HG02981 (cell line): ENCODE measurements at regions not wholly inside any gene's neighbourhood (a gene's known extent, or its start where the extent isn't known, plus 50 kb on each side); places are given as distances from the start of the nearest gene placed in this dataset.

Experiments used
- ATAC-seq: cut with Tn5 transposase; IDR thresholded peaks from one replicate; pipeline ENCODE4 v1.9.1; 2021; ENCODE audit warnings: mild to moderate bottlenecking, moderate library complexity; ENCODE audit not compliant: unreplicated experiment

DNA sequence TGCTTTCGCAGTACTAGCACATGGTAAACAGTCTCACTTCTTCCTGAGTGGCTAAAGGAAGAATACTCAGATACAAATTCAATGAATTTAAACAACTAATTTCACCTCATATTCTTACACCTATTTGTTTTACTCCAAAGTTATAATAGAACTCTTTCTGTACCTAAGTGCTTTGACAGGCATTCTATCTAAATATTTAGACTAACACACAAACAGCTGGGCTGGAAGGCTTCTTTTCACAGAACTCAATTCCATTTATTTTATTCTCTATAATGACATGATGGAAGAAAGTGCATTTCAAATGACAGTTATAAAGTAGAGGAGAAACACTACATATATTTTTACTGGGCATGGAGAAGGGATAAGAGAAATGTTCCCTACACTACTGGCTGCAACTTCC lies 384.9 kb upstream of the SPTLC3 start:
- ATAC-seq: no peak

DNA sequence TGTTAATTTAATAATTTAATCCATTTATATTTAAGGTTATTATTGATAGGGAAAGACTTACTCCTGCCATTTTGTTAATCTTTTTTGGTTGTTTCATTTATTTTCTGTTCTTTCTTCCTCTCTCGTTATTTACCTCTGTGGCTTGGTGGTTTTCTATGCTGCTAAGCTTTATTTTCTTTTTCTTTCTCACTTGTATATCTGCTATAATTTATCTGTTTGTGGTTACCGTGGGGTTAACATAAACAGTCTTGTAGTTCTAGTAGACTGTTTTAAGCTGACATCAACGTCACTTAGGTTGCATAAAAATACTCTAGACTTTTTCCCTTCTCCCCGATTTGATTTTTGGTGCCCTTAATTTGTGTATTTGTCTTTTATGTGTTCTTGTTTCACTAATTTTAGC lies 381.3 kb upstream of the SPTLC3 start:
- no peak for ATAC-seq

DNA sequence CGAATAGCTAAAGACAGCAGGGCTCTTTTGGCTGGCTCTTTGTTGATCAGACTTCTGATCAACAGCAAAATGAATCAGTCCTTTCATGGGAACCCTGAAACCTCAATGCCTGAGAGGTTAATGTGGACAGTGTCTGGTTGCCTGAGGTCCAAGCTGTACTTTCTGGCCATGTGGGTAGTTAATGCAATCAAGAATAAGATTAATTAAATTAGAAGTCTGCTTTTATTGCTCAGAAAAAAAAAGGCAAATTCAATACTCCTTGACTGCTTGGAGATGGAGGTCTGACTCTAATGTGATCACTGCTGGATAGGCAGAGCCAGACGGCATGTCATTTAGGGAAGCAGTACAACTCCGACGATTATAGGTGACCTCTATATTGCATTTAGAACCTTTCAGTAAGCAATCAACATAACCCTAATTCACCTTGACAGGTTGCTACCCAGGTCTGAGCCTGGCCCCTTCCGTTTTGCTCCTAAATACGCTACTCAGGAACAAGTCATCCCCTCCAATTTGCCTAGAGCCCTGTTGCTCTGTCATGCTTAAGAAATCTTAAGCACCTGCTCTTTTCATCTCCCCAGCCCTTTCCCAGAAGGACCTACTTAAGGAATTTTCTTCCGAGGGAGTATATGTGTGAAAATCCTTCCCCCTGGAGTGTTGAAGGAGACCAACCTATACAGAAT lies 370.0 kb upstream of the SPTLC3 start:
- no peak for ATAC-seq

DNA sequence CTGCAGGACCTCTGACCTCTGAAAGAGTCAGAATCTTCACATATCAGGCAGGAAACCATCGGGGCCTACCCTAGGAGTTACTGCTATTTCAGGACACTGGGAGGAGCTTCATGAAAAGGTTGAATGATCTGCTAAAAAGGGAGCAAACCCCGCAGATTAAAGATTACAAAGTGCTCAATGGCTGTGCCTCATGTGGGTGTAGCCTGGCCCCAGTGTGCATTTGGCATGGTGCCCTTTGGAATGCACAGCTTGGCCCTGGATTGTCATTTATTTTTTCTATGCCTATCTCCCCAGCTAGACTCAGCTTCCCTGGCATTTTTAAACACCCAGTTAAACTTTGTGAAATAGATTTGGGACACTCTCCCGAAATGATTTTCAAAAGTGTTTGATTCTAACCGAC lies 368.5 kb upstream of the SPTLC3 start:
- ATAC-seq: no peak

DNA sequence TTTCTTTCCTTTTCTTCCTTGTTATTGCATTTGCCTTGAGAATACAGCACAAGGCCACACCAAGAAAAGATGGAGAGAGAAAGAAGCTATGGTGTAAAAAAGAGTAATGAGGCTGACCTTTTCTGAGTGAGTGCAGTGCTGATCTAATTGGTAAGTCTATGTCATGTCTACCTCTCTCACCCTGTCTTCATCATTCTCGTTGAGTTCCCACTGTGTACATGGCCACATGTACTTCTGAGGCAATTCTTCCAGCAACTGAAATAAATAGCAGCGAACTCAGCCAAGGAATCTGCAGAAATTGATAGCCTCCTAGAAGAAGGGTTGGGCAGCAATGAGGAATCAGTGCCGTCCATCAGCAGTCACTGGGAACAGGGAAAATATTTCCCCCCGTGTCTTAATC lies 367.2 kb upstream of the SPTLC3 start:
- no peak for ATAC-seq

DNA sequence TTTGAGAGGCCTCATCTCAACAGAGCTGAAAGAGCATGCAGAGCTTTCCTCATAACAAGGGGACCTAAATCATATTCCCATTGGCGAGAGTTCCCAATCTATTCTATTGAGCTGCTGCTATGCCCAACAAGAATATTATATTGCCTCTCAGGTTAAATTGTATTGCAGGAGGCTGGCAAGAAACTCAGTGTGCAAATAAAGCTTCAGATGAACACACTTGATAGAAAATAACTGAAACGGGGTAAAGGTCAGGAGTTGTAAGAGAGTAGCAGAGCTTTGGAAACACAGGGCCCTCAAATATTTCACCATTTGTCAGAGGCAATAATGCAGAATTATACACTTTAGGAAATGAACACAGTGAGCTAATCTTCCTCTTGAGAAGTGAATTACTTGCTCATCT lies 364.3 kb upstream of the SPTLC3 start:
- ATAC-seq: no peak

DNA sequence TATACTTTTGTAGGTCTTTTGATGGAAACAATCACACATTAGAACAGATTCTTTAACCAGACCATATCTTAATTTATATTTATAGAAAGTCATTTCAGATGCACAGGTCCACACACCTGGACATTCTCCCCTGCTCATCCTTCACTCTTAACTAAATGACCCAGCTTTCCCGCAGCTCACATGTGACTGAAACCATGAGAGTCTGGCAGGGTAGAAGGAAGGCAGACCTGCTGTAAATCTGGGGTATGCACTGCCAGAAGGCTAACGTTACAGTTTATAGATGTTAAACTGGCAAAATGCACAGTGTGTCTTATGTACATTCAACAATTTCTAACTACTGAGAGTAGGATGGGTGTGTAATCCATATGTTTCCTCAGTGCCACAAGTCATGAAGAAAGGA lies 359.5 kb upstream of the SPTLC3 start:
- ATAC-seq: no peak

DNA sequence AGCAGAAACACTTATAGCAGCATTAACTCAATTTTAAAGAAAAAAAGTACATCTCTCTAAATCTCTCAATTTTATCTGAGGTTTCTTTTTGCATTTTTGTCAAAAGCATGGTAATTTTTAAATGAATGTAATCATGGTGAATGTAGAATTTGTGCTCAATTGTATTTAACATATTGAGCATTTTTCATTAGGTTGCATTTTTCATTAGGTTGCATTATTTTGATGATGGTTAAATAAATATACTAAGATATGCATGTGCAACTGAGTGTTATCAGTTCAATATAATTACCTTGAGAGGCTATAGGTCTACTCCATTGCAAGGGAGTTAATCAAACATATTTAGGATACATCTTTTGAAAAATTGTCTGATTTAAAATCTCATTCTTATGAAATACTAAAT lies 355.1 kb upstream of the SPTLC3 start:
- ATAC-seq: no peak

DNA sequence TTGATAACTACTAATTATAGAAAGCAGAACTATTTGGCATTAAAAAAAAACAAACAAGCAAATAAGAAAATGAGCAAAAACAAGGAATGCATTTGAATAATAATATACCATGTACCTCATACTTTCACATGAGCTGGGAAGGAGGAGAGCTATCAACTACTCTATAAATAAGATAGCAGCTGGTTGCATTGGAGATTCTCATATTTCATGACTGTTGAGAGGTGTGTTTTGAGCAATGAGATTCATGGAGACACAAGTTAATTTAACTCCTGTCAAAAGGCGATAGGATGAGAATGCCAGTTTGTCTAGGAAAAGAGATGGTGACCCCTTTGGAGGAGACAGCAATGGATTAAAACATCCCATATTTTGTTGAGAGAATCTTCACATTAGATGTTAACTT lies 348.8 kb upstream of the SPTLC3 start:
- no peak for ATAC-seq

DNA sequence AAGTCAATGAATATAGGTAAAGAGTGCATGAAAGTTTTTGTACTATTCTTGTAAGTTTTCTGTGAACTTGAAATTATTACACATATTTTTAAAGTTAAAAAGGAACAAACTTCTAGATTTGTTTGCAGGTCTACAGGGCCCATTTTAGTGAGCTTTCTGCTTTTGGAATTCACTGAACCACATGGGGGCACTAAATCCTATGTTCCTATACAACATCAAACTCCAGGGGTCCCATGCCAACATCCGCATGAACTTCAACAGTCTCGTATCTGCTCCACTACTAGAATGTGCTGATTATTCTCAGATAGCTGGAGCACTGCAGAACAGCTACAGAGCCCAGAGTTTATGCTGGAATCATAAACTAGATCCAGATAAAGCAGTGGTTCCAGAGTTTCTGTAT lies 347.9 kb upstream of the SPTLC3 start:
- no peak for ATAC-seq

DNA sequence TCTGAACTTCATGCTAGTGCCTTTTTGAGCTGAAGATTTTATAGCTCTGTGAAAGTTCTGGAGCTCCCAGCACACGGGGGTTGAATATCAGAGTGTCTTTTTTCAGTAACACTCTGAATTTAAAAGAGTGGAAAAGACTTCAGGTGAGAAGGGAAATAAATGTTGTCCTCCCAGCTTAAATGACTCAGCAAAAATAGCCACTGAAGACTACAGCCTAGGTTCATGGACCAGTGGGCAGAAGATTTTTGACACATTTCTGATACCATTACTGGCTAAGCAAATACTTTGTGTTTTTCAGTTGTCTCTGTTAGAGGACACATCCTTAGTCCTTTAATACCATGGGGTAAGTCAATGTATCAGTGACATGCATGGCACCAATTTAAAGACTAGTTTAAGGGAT lies 338.5 kb upstream of the SPTLC3 start:
- no peak for ATAC-seq

DNA sequence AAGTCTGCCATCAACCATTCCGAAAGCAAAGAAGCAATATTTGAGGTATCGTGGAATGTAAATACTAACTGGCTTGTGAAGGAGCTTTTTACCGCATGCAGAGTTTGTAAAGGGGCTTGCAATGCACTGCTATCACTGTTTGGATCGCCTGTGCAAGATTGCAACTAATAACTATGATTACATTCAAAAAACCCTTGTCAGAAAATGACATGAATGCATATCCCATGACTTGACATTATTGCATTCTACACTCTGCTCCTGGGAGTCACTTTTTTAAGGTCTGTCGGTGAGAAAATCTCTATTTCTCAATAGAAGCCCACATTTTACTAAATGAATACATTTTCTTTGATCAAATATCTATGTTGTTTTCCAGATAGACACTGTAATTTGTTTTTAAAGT lies 335.4 kb upstream of the SPTLC3 start:
- ATAC-seq: no peak

DNA sequence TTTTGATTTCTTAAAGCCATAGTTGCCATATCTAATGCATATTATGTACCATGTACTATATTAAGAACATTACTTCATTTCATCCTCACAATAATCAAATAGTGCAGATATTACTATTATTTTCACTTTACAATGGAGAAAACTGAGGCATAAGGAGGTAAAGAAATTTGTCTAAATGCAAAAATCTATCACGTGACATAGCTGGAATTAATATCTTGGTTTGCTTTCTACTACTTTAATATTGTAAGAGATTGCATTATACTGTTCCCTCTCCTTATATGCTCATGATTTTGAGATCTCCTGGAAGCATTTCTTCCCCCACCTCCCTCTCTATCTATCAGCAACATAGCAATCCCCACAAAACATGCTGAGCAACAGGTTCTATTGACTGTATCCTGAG lies 330.8 kb upstream of the SPTLC3 start:
- no peak for ATAC-seq

DNA sequence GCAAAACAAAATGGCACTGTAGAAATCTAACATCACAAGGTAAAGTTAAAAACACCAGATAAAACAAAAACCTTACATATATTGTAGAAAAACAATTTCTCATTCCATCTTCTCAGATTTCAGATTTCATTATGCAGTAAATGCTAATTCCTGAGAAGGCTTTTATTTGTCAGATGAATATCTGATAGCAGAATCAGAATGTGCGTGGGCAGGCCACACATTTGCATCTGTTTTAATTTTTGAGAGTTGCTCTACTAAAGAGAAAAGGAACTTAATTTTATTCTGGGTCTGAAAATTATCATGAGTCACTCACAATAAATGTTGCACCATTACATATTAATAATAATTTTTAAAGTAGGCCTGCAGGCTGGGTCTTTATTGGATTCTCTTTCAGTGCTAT lies 329.3 kb upstream of the SPTLC3 start:
- ATAC-seq: no peak

DNA sequence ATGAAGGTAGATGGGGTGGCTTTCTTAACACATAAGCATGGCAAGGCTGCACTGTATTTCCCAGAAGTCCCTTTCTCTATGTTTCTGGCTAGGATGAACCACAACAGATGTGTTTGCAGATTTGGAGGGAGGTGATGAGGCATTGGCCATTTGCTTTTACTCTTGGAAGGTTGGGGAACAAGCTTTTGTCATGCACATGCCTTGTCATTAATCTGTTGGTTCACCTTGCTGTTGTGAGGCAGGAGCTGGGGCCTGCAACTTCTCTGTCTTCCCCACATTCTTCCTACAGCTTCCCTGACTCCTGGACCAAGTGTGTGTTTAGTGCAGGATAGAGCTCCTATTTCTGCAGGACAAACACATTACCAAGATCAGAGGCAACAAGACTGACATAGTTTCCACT lies 326.2 kb upstream of the SPTLC3 start:
- no peak for ATAC-seq

DNA sequence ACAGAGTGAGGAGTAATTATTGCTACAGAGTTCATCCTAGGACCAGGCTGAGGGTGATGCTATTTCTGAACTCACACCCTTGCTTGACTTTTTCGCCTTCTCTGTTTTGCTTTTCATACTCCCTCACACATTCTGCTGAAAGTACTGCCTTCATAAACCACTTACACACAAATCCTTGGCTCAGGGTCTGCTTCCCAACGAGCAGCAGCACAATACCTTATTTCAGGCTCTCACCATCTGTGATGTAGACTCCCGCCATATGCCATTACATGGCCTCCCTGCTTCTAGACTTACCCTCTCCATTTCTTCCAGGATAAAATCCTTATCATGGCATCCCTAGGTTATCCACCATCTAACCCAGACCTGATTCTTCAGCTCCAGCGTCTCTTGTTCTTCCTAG lies 321.3 kb upstream of the SPTLC3 start:
- ATAC-seq: no peak

DNA sequence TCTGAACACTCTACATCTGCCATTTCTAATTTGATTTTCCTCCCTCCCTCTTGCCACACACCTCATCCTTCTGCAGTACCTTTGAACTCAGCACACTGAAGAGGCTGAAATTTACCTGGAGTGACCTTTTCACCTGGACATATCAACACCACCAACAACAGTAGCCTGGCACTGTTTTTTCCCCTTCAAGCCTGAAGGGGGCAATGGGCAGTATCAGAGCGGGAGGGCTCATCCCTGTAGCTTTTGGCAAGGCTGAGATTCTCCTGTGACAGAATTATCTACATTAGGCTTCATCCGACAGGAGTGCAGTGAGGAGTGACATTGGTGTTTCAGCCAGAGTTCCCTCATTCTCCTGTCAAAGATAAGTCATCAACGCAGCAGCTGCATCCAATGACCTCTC lies 312.8 kb upstream of the SPTLC3 start:
- ATAC-seq: no peak

DNA sequence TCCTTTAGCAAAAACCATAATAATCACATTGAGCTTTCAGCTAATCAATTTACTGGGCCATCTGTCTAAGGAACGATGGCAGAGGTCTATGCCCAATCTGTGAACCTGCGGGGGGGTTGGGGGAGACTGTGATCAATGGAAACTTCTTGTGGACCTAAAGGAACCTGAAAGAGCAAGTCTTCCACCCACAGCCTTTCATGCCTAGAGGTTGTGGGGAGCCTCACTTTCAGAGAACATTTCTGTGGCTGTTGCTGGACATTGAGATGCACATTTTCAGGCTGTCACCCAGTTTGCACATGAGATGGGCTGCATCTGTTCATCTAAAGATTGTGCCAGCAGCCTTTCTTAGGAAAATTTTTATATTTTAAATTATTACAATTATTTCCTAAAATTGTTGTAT lies 310.0 kb upstream of the SPTLC3 start:
- no peak for ATAC-seq

DNA sequence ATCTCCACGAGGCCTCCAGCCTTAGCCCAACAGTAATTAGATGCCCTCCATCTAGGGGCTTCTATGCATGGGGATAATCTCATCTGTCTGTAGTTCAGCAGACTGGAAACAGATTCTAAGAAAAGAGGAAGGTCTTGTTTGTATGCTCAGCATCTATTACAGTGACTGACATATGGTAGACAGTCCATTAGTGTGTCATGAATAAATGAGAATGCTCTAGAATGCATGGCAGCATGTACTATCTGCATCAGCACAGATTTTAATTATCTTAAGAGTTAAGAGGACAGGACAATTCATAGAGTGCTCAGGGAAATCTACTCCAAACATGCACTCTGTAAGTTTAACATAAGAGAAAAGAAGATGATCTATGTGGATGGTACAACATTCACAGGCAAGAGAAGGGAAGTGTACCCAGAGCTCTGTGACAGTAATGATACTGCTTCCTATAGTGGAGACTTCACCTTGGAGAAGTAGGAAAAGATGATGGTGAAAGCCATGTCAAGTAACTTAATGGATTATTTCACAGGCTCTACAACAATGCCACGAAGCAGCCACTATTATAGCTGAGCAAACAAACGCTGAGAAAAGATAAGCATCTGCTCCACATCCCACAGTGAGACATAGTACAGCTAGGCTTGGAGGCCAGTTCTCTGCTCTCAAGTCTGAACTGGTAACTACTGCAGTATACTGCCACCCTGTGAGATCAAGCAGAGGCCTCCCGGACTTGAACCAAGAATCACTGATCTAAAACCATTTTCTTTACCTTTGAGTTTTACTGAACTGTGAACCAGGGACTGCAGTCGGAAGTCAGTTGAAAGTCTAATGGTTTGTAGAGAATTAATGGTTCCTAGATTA lies 309.2 kb upstream of the SPTLC3 start:
- no peak for ATAC-seq

DNA sequence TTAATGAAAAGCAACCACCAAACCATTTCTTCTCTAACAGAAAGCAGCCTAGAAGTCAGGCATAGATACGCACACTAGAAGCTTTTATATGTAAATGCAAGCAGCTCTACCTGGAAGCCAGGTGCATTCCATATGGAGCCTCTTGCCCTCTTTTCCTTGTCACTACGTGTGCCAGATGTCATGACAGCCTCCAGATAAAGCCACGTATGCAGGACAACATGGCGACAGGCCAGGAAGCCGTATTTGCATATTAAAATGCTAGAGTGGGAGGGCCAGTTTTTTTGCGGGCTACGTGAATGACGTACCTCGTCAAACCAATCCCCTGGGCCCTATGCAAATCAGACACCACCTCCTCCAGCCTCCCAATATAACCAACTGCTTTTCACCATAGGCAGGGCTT lies 308.1 kb upstream of the SPTLC3 start:
- no peak for ATAC-seq

DNA sequence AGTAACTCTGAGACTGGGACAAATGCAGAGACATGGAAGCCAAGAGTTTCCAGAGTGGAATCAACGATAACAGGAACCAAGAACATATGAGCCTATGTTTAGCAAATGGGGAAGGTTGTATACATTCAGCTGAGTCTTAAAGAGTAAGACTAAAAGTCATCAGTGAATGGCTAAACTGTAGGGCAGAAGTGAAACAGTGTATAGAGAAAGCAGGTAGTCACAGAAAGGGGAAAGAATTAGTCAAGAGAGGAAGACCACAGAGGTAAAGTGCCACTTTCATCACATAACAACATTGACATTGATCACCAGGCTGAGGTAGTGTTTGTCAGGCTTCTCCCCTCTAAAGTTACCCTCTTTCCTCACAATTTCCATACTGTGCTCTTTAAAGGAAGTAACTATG lies 306.5 kb upstream of the SPTLC3 start:
- no peak for ATAC-seq

DNA sequence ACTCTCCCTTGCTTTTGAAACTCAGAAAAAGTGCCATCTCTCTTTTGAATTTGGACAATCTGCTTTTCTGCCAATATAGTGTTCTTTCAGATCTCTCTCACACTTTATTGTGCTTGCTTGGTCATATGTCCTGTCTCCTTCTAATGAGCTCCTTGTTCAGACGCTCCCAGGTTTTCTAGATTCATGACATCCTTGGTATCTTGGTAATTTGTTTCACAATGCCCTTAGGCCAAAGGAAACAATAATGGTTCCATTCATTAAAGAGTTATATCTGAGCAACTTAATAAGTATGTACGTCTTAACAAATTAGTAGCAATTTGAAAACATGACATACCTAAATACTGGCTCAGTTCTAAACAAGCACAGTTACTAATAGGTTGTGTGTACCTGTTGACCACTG lies 293.4 kb upstream of the SPTLC3 start:
- ATAC-seq: no peak
